ENCODE measurements at regions not wholly inside any gene's neighbourhood (a gene's known extent, or its start where the extent isn't known, plus 50 kb on each side); places are given as distances from the start of the nearest gene placed in this dataset.

GRCh38 chr16:9528511-9529079 is 437.2 kb downstream of the HAPSTR1 start:
- DNase-seq: no peak

- no peak for DNase-seq
These were observed 441.6 kb downstream of the HAPSTR1 start for GRCh38 chr16:9533042-9533441.

GRCh38 chr16:9534759-9535158 is 443.3 kb downstream of the HAPSTR1 start:
- no peak for DNase-seq

GRCh38 chr16:9536905-9537304 is 445.5 kb downstream of the HAPSTR1 start:
- DNase-seq: no peak

GRCh38 chr16:9539346-9539745 is 447.9 kb downstream of the HAPSTR1 start:
- no peak for DNase-seq

- no peak for DNase-seq
These were observed 450.3 kb downstream of the HAPSTR1 start for GRCh38 chr16:9541723-9542122.

GRCh38 chr16:9542165-9542755 is 450.8 kb downstream of the HAPSTR1 start:
- DNase-seq: no peak

GRCh38 chr16:9545522-9546437 is 454.3 kb downstream of the HAPSTR1 start:
- DNase-seq: no peak

GRCh38 chr16:9546438-9546786 is 455.0 kb downstream of the HAPSTR1 start:
- DNase-seq: no peak

GRCh38 chr16:9549487-9549886 is 458.0 kb downstream of the HAPSTR1 start:
- no peak for DNase-seq

GRCh38 chr16:9555051-9555450 is 463.6 kb downstream of the HAPSTR1 start:
- no peak for DNase-seq

GRCh38 chr16:9556949-9557665 is 465.7 kb downstream of the HAPSTR1 start:
- no peak for DNase-seq

GRCh38 chr16:9557713-9558112 is 466.3 kb downstream of the HAPSTR1 start:
- no peak for DNase-seq

GRCh38 chr16:9566099-9566498 is 474.7 kb downstream of the HAPSTR1 start:
- no peak for DNase-seq

GRCh38 chr16:9567666-9568065 is 476.2 kb downstream of the HAPSTR1 start:
- DNase-seq: no peak

GRCh38 chr16:9568261-9568660 is 476.8 kb downstream of the HAPSTR1 start:
- no peak for DNase-seq

- no peak for DNase-seq
These were observed 479.1 kb downstream of the HAPSTR1 start for GRCh38 chr16:9570521-9570920.

- no peak for DNase-seq
These were observed 487.0 kb downstream of the HAPSTR1 start for GRCh38 chr16:9578459-9578858.

GRCh38 chr16:9580025-9580424 is 488.6 kb downstream of the HAPSTR1 start:
- DNase-seq: no peak

GRCh38 chr16:9593440-9593839 is 502.0 kb downstream of the HAPSTR1 start:
- no peak for DNase-seq

GRCh38 chr16:9594047-9594446 is 502.6 kb downstream of the HAPSTR1 start:
- no peak for DNase-seq

- no peak for DNase-seq
These were observed 503.5 kb downstream of the HAPSTR1 start for GRCh38 chr16:9594946-9595345.

- no peak for DNase-seq
These were observed 503.9 kb downstream of the HAPSTR1 start for GRCh38 chr16:9595393-9595792.

All from fibroblast of skin of scalp (primary cell).